ENCODE measurements at regions not wholly inside any gene's neighbourhood (a gene's known extent, or its start where the extent isn't known, plus 50 kb on each side); places are given as distances from the start of the nearest gene placed in this dataset.

DNA sequence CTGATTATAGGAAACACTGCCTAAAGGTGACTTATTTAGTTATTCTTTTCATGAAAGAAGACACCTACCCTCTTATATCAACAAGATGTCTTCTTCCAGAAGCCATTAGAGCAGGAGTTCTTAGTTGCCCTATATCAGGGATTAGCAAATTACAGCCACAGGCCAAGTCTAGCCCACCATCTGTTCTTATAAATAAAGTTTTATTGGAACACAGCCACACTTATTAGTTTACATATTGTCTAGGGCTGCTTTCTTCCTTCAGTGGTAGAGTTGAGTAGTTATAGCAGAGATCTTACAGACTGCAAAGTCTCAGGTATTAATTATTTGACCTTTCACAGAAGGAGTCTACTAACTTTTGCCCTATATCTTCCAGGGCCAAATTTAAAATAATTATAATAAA, 157.2 kb upstream of the NOCT start:
- Histone ChIP-seq H3K27me3 (ENCODE audit: control insufficient read depth, insufficient read depth) (no peaks in the 10 kb centered on the region), H3K9me3 (ENCODE audit: control insufficient read depth, low read length) (no peaks in the 10 kb centered on the region), H3K4me3 (ENCODE audit: low read length) (no peak overlapping the region), H3K4me1 (ENCODE audit: control insufficient read depth, insufficient read depth, low read length) (no peaks in the 10 kb centered on the region), H3K27ac (ENCODE audit: low read length) (no peak overlapping the region)
- no peak for DNase-seq
- intact Hi-C loops (cut with DNase I): no loop called here
- ATAC-seq: no peak

GRCh38 chr4:138857416-138857815, 158.2 kb upstream of the NOCT start:
- H3K4me3 ChIP-seq (ENCODE audit: low read length): no peak overlapping the region
- no peak overlapping the region for H3K27ac ChIP-seq (ENCODE audit: low read length)
- no peaks in the 10 kb centered on the region for H3K9me3 ChIP-seq (ENCODE audit: control insufficient read depth, low read length)
- H3K27me3 ChIP-seq (ENCODE audit: control insufficient read depth, insufficient read depth): no peaks in the 10 kb centered on the region
- 66% methylated on average over 2 of the region's 2 CpGs for WGBS
- intact Hi-C loops (cut with DNase I): no loop called here
- H3K4me1 ChIP-seq (ENCODE audit: control insufficient read depth, insufficient read depth, low read length): no peaks in the 10 kb centered on the region
- ATAC-seq: peak in 1 of 2 donors; percentile 40
- DNase-seq: no peak

GRCh38 chr4:138852681-138853080, 162.9 kb upstream of the NOCT start:
- WGBS: 82% methylated on average over 2 of the region's 2 CpGs
- ATAC-seq (no peak), DNase-seq (no peak)
- intact Hi-C loops (cut with DNase I): no loop called here
- H3K4me3 ChIP-seq (ENCODE audit: low read length): no peak overlapping the region
- H3K27me3 ChIP-seq (ENCODE audit: control insufficient read depth, insufficient read depth): no peaks in the 10 kb centered on the region
- H3K4me1 ChIP-seq (ENCODE audit: control insufficient read depth, insufficient read depth, low read length): no peaks in the 10 kb centered on the region
- H3K27ac ChIP-seq (ENCODE audit: low read length): no peak overlapping the region
- H3K9me3 ChIP-seq (ENCODE audit: control insufficient read depth, low read length): no peaks in the 10 kb centered on the region

DNA sequence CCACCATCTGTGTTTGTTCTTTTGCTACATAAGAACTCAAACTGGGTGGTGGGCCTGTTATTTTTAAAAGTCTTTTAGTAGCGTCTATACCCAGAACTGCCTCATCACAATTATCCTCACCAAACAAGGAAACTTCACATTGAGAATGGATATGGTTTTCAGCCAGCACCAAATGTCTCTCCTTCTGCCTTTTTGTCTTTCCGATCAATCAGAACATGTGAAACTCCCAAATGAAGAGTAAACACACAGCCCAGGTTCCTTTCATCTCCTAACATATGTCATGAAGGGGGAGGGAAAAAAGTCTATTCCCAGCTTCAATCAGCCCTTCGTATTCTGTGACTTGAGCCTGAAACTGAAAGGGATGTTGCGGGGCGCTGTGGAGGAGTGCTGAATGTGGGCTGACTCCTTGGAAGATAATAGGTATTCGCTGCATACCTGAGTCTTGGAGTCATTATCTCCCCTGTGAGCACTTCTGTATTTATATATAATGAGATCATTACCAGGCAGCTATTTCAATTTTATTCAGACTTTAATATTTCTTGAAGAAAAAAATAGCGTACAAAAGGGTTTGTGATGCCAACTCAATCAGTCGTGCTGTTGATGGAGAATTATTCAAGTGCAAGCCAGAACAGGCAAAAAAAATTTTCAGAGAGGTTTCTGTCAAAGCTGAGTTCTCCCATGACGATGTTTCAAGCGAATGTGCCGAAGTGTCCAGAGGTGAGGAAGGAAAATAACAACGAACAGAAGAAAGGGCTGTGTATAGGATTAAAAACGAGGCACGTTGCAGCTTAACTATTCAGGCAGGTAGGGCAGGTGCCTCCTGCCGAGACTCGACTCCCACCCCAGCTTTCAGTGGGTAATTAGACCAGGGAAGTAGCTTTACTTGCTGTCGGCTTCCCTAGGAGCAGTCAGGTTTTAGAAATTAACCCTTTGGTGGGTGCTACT, 163.9 kb upstream of the NOCT start:
- intact Hi-C loops (cut with DNase I): no loop called here
- Histone ChIP-seq H3K27ac (ENCODE audit: low read length) (no peak overlapping the region), H3K27me3 (ENCODE audit: control insufficient read depth, insufficient read depth) (no peaks in the 10 kb centered on the region), H3K9me3 (ENCODE audit: control insufficient read depth, low read length) (no peaks in the 10 kb centered on the region), H3K4me1 (ENCODE audit: control insufficient read depth, insufficient read depth, low read length) (no peaks in the 10 kb centered on the region), H3K4me3 (ENCODE audit: low read length) (no peak overlapping the region)
- WGBS: 23% methylated on average over 17 of the region's 17 CpGs
- DNase-seq (no peak), ATAC-seq (no peak)

GRCh38 chr4:138845664-138846063, 169.9 kb upstream of the NOCT start:
- intact Hi-C loops (cut with DNase I): no loop called here
- WGBS: 54% methylated on average over 9 of the region's 9 CpGs
- no peak overlapping the region for H3K27ac ChIP-seq (ENCODE audit: low read length)
- no peaks in the 10 kb centered on the region for H3K4me1 ChIP-seq (ENCODE audit: control insufficient read depth, insufficient read depth, low read length)
- no peak overlapping the region for H3K4me3 ChIP-seq (ENCODE audit: low read length)
- H3K9me3 ChIP-seq (ENCODE audit: control insufficient read depth, low read length): no peaks in the 10 kb centered on the region
- no peak for DNase-seq
- no peaks in the 10 kb centered on the region for H3K27me3 ChIP-seq (ENCODE audit: control insufficient read depth, insufficient read depth)
- no peak for ATAC-seq

DNA sequence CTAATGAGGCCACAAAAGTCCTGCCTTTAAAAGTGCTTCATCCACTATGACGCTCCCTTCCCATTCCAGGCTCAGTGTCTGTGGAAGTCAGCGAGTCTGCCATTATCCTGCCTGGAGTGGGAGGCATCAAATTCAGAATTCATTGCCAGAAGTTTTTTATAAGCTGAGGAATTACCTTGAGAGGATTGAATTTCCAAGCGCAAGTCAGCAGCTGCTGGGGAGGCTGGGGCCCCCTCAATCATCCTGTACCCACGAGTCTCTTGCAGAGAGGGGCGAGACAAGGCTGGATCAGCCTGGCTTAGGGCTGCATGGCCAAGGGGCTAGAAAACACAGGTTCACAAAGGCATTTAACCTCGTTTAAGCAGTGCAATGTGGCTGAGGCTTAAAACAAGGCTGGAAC, 170.5 kb upstream of the NOCT start:
- H3K27ac ChIP-seq (ENCODE audit: low read length): no peak overlapping the region
- no peak overlapping the region for H3K4me3 ChIP-seq (ENCODE audit: low read length)
- 65% methylated on average over 6 of the region's 6 CpGs for WGBS
- no peaks in the 10 kb centered on the region for H3K9me3 ChIP-seq (ENCODE audit: control insufficient read depth, low read length)
- no peaks in the 10 kb centered on the region for H3K27me3 ChIP-seq (ENCODE audit: control insufficient read depth, insufficient read depth)
- no peak for DNase-seq
- no peaks in the 10 kb centered on the region for H3K4me1 ChIP-seq (ENCODE audit: control insufficient read depth, insufficient read depth, low read length)
- no peak for ATAC-seq
- intact Hi-C loops (cut with DNase I): no loop called here

DNA sequence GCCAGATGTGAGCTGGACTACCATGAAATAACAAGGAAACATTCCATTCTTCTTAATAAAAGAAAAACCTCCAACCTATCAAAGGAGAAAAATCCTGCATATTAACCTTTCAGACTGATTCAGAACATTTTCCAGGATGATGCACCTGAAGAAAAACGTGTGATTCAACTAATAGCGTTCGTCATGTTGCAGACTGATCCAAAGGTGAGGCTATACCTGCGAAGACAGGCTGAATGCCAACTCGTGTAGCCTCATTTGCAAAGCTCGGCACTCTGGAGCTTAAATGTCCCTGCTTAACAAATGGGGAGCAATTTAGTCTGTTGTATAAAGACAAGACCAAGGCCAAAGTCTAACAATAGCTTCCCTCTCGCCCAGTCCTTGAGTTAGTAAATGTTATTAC, 172.0 kb upstream of the NOCT start:
- Histone ChIP-seq H3K4me1 (ENCODE audit: control insufficient read depth, insufficient read depth, low read length) (no peaks in the 10 kb centered on the region), H3K9me3 (ENCODE audit: control insufficient read depth, low read length) (no peaks in the 10 kb centered on the region), H3K27me3 (ENCODE audit: control insufficient read depth, insufficient read depth) (no peaks in the 10 kb centered on the region), H3K4me3 (ENCODE audit: low read length) (no peak overlapping the region), H3K27ac (ENCODE audit: low read length) (no peak overlapping the region)
- intact Hi-C loops (cut with DNase I): no loop called here
- ATAC-seq: no peak
- DNase-seq: no peak
- WGBS: 86% methylated on average over 7 of the region's 7 CpGs

DNA sequence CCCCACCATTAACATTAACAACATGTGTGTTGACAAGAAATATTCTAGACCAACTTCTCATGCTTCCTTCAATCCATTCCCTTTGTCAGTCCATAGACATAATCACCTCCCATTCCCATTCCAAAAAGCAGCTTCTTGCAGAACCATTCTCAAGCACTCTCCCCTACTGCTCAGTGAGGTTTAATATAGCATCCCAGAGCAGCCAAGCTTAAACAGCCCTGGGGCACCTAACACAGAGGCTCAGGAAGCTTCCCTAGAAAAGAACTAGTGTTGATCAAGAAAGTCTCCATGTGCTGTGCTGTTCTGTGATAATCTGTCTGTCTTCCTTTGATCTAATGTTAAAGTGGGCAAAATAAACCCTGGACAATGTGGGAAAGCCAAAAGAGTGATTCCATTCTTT, 174.2 kb upstream of the NOCT start:
- H3K4me3 ChIP-seq (ENCODE audit: low read length): no peak overlapping the region
- intact Hi-C loops (cut with DNase I): no loop called here
- no peaks in the 10 kb centered on the region for H3K4me1 ChIP-seq (ENCODE audit: control insufficient read depth, insufficient read depth, low read length)
- no peak for ATAC-seq
- no peaks in the 10 kb centered on the region for H3K9me3 ChIP-seq (ENCODE audit: control insufficient read depth, low read length)
- DNase-seq: no peak
- no peaks in the 10 kb centered on the region for H3K27me3 ChIP-seq (ENCODE audit: control insufficient read depth, insufficient read depth)
- no peak overlapping the region for H3K27ac ChIP-seq (ENCODE audit: low read length)

- H3K9me3 ChIP-seq (ENCODE audit: control insufficient read depth, low read length): no peaks in the 10 kb centered on the region
- no peak overlapping the region for H3K4me3 ChIP-seq (ENCODE audit: low read length)
- H3K27me3 ChIP-seq (ENCODE audit: control insufficient read depth, insufficient read depth): no peaks in the 10 kb centered on the region
- DNase-seq: no peak
- 81% methylated on average over 4 of the region's 4 CpGs for WGBS
- H3K27ac ChIP-seq (ENCODE audit: low read length): no peak overlapping the region
- intact Hi-C loops (cut with DNase I): no loop called here
- ATAC-seq: no peak
- H3K4me1 ChIP-seq (ENCODE audit: control insufficient read depth, insufficient read depth, low read length): no peaks in the 10 kb centered on the region
Observed at GRCh38 chr4:138838251-138838650, 177.3 kb upstream of the NOCT start.

DNA sequence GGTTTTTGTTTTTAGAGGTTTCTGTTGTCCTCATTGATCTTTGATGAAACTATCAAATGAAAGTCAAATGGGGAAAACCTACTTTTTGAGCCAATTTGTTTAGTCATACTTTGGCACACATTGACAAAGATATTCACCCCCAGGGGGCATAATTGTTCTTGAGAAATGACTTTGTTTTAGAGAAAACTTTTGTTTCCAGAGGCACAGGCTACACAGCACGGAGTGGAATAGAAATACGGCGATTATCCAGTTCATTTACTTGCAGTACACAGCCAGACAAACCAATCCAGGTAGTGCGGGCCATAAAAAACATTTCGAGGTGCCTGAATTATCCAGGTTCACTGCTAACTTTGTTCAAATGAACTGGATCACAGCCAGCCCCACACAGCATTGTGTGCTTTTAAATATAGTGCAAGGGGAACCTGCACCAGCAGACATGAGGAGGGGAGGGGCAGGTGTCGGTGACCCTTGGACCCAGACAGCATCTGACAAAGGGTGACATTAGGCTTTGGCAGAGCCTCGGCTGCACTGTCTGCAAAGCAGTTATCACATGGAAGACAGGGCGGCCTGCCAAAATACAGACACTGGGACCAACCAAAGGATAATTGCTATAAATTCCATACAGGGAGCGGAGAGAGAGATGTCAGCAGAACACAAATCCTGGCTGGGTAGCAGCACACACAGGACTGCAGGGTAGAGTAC, 179.6 kb upstream of the NOCT start:
- WGBS: 51% methylated on average over 9 of the region's 9 CpGs
- Histone ChIP-seq H3K4me3 (ENCODE audit: low read length) (no peak overlapping the region), H3K27me3 (ENCODE audit: control insufficient read depth, insufficient read depth) (no peaks in the 10 kb centered on the region), H3K4me1 (ENCODE audit: control insufficient read depth, insufficient read depth, low read length) (no peaks in the 10 kb centered on the region), H3K27ac (ENCODE audit: low read length) (no peak overlapping the region), H3K9me3 (ENCODE audit: control insufficient read depth, low read length) (no peaks in the 10 kb centered on the region)
- intact Hi-C loops (cut with DNase I): no loop called here
- peak; percentile 36 to 83 for ATAC-seq
- DNase-seq: peak; percentile 17 to 80 (median 73)

- intact Hi-C loops (cut with DNase I): no loop called here
- 49% methylated on average over 3 of the region's 3 CpGs for WGBS
- no peak overlapping the region for H3K27ac ChIP-seq (ENCODE audit: low read length)
- no peaks in the 10 kb centered on the region for H3K4me1 ChIP-seq (ENCODE audit: control insufficient read depth, insufficient read depth, low read length)
- ATAC-seq (no peak), DNase-seq (no peak)
- no peaks in the 10 kb centered on the region for H3K9me3 ChIP-seq (ENCODE audit: control insufficient read depth, low read length)
- no peak overlapping the region for H3K4me3 ChIP-seq (ENCODE audit: low read length)
- no peaks in the 10 kb centered on the region for H3K27me3 ChIP-seq (ENCODE audit: control insufficient read depth, insufficient read depth)
Observed at GRCh38 chr4:138833974-138834373, 181.6 kb upstream of the NOCT start.

Measured in right cardiac atrium (tissue), 5 donors.